HCT116 (cell line): ENCODE measurements at regions not wholly inside any gene's neighbourhood (a gene's known extent, or its start where the extent isn't known, plus 50 kb on each side); places are given as distances from the start of the nearest gene placed in this dataset.

ENCODE experiments used
- ATAC-seq: fragments of 200-7000 bp; cut with Tn5 transposase; 2 replicates; pipeline ENCODE4 v1.9.1; 2020; ENCODE audit warnings: mild to moderate bottlenecking, moderate library complexity
- BruUV-seq: library from RNA; stranded (reverse); fragments of 400-500 nt; replicated peaks from 2 replicates; lab custom pipeline; 2021; lab: Mats Ljungman, UMichigan
- CTCF ChIA-PET: fragments of 300-600 bp; sonication (Branson Sonifier 250); formaldehyde crosslinking; loops from one replicate; lab custom pipeline; 2021; ENCODE audit warnings: antibody characterized with exemption; lab: Charles Lee
- POLR2A ChIA-PET: fragments of 300-600, 350-600 bp; sonication (Branson Sonifier 250); formaldehyde crosslinking; loops from one replicate; lab custom pipeline; 2021; ENCODE audit warnings: antibody characterized with exemption; lab: Charles Lee
- RAD21 ChIA-PET, 2 experiments: fragments of 300-600 bp; sonication (Branson Sonifier 250); formaldehyde crosslinking; loops; one replicate each; lab custom pipeline; 2023; ENCODE audit warnings: low total read pairs in 2 of 2; ENCODE audit not compliant: uncharacterized antibody in 2 of 2, unreplicated experiment in 2 of 2, low non-redundant PET in 1 of 2; lab: Charles Lee
- DNase-seq: peaks from one replicate; pipeline ENCODE4 v3.0.0-alpha.2; 2010; ENCODE audit warnings: low read depth, low spot score
- H2AFZ ChIP-seq: fragments of 200-600 bp; shearing (Covaris generic), sonication (generic); 2 replicates; pipeline ENCODE4 v1.6.1; 2017; ENCODE audit warnings: low read depth, mixed run types, mixed read lengths, antibody characterized with exemption, low read length; ENCODE audit not compliant: poor library complexity, severe bottlenecking
- H3K27ac ChIP-seq: 2 replicates; pipeline ENCODE4 v1.5.1; 2012; ENCODE audit warnings: low read depth, low read length
- H3K27me3 ChIP-seq: fragments of 200-600 bp; sonication (generic); 2 replicates; pipeline ENCODE4 v1.6.1; 2016; ENCODE audit warnings: mixed run types, low read length, mixed read lengths; ENCODE audit not compliant: insufficient read depth
- H3K36me3 ChIP-seq, 2 experiments: fragments of 200-500 bp in 1 of 2; fragments of 200-600 bp in 1 of 2; sonication (Bioruptor generic) in 1 of 2; sonication (generic) in 1 of 2; 2 replicates each; pipeline versions ENCODE4 v1.5.1 to v1.6.1; 2014 to 2016; ENCODE audit warnings: low read length in 2 of 2, inconsistent platforms in 1 of 2, mixed read lengths in 1 of 2, mixed run types in 1 of 2; ENCODE audit not compliant: insufficient read depth in 2 of 2, control insufficient read depth in 1 of 2
- H3K4me1 ChIP-seq, 2 experiments: fragments of 200-600 bp in 1 of 2; sonication (generic) in 1 of 2; 2 replicates each; pipeline versions ENCODE4 v1.5.1 to v1.6.1; 2012 to 2017; ENCODE audit warnings: low read length in 2 of 2, inconsistent platforms in 1 of 2, mild to moderate bottlenecking in 1 of 2, mixed read lengths in 1 of 2, mixed run types in 1 of 2, moderate library complexity in 1 of 2; ENCODE audit not compliant: insufficient read depth in 2 of 2, control insufficient read depth in 1 of 2
- H3K4me2 ChIP-seq: fragments of 200-600 bp; sonication (generic); 2 replicates; pipeline ENCODE4 v1.6.1; 2017; ENCODE audit warnings: mixed run types, low read length, mixed read lengths
- H3K4me3 ChIP-seq, 2 experiments: fragments of 200-600 bp in 1 of 2; sonication (generic) in 1 of 2; replicated peaks in 1 of 2; 2 replicates each; pipeline ENCODE4 v1.5.1; 2011 to 2016; ENCODE audit warnings: low read length in 2 of 2, control low read depth in 1 of 2, low read depth in 1 of 2, mild to moderate bottlenecking in 1 of 2, mixed read lengths in 1 of 2, mixed run types in 1 of 2
- H3K79me2 ChIP-seq: fragments of 200-600 bp; sonication (generic); 2 replicates; pipeline ENCODE4 v1.6.1; 2017; ENCODE audit warnings: mild to moderate bottlenecking, mixed run types, low read length, moderate library complexity, mixed read lengths; ENCODE audit not compliant: insufficient read depth
- H3K9ac ChIP-seq: fragments of 200-600 bp; sonication (generic); 2 replicates; pipeline ENCODE4 v1.6.1; 2016; ENCODE audit warnings: low read length, mixed read lengths
- H3K9me2 ChIP-seq: fragments of 200-600 bp; sonication (generic), shearing (Covaris generic); 2 replicates; pipeline ENCODE4 v1.6.1; 2017; ENCODE audit warnings: mixed run types, mild to moderate bottlenecking, moderate library complexity; ENCODE audit not compliant: insufficient read depth
- H3K9me3 ChIP-seq, 2 experiments: fragments of 200-500 bp in 1 of 2; fragments of 200-600 bp in 1 of 2; sonication (Bioruptor generic) in 1 of 2; sonication (generic) in 1 of 2; 2 replicates each; pipeline ENCODE4 v1.6.1; 2014 to 2017; ENCODE audit warnings: low read length in 2 of 2, mixed read lengths in 2 of 2, inconsistent platforms in 1 of 2, low read depth in 1 of 2, mild to moderate bottlenecking in 1 of 2, mixed run types in 1 of 2, moderate library complexity in 1 of 2; ENCODE audit not compliant: control insufficient read depth in 1 of 2, insufficient read depth in 1 of 2
- H4K20me1 ChIP-seq: fragments of 200-600 bp; sonication (generic), shearing (Covaris generic); 2 replicates; pipeline ENCODE4 v1.6.1; 2017; ENCODE audit warnings: mixed run types, mild to moderate bottlenecking, moderate library complexity; ENCODE audit not compliant: insufficient read depth
- FOSL1 ChIP-seq: IDR thresholded peaks from 2 replicates; pipeline ENCODE4 v1.6.1; 2012; ENCODE audit warnings: low read depth
- POLR2AphosphoS5 ChIP-seq: IDR thresholded peaks from 2 replicates; pipeline ENCODE4 v1.6.1; 2011; ENCODE audit warnings: mild to moderate bottlenecking, low read depth, low read length, moderate library complexity
- RAD21 ChIP-seq: IDR thresholded peaks from 2 replicates; pipeline ENCODE4 v1.6.1; 2012; ENCODE audit warnings: low read depth, mild to moderate bottlenecking
- SIN3A ChIP-seq: IDR thresholded peaks from 2 replicates; pipeline ENCODE4 v1.6.1; 2012; ENCODE audit warnings: low read depth
- YY1 ChIP-seq: IDR thresholded peaks from 2 replicates; pipeline ENCODE4 v1.6.1; 2011; ENCODE audit warnings: low read length, low read depth, moderate library complexity, mild to moderate bottlenecking; ENCODE audit not compliant: insufficient replicate concordance; ENCODE audit errors: extremely low read depth
- intact Hi-C: fragments of 100-400 bp; cut with micrococcal nuclease; formaldehyde crosslinking; loops from 2 replicates; pipeline ENCODE4 v1.10.0; 2022
- TF ChIP-seq, protein P1 (sequence below), 3 experiments: fragments of 200-600 bp in 1 of 3; sonication (generic) in 1 of 3; IDR thresholded peaks in 2 of 3; conservative IDR thresholded peaks in 1 of 3; 2 replicates each; pipeline ENCODE4 v1.5.1; 2012 to 2017; ENCODE audit warnings: low read depth in 2 of 3, low read length in 2 of 3, antibody characterized with exemption in 1 of 3, borderline replicate concordance in 1 of 3, control low read depth in 1 of 3, mild to moderate bottlenecking in 1 of 3, mixed read lengths in 1 of 3, mixed run types in 1 of 3, moderate library complexity in 1 of 3; ENCODE audit not compliant: insufficient read depth in 1 of 3
- TF ChIP-seq, protein P2 (sequence below): IDR thresholded peaks from 2 replicates; pipeline ENCODE4 v1.6.1; 2012

DNA sequence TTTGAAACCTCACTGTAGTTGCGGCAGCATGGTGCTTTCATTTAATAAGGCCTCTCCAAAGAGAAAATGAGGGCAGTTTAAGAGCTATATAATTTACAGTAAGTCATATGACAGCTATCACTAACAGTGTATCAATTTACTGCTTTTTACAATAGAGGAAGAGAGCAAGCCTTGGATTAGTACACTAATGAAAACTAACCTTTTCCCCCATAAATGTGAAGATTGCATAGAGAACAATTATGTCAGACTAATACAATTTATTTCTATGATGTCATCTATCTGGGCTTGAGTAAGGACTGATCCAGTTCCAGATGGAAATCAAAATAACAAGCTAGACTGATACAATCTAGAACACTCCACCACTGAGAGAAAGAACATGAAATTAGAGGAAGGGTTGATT, 78.1 kb upstream of the FAM83B start (continued):
- no peak for TF ChIP-seq POLR2AphosphoS5

DNA sequence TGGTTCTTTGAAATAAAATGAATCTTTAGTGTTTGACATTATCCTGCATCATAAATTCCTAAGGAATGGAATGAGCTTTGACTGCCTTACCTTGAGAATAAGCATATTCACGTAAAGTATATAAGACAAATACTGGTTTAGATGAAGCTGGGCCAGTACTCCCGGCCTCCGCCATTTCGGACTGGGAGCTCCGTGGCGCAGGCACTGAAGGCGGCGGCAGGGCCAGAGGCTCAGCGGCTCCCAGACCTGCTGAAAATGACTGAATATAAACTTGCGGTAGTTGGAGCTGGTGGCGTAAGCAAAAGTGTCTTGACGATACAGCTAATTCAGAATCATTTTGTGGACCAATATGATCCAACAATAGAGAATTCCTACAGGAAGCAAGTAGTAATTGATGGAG, 76.2 kb upstream of the FAM83B start:
- Histone ChIP-seq H3K4me2 (no peak overlapping the region), H3K27me3 (no peaks in the 10 kb centered on the region), H3K27ac (no peak overlapping the region), H4K20me1 (no peaks in the 10 kb centered on the region), H3K36me3 (no peaks in the 10 kb centered on the region), H3K9me2 (no peaks in the 10 kb centered on the region; the same call in 1 of the 2 replicates), H3K4me3 (no peak overlapping the region), H3K4me1 (no peaks in the 10 kb centered on the region), H2AFZ (no peak overlapping the region), H3K79me2 (no peaks in the 10 kb centered on the region), H3K9ac (no peak overlapping the region), H3K9me3 (no peaks in the 10 kb centered on the region)
- intact Hi-C loops: no loop called here
- TF ChIP-seq, protein P1, sequence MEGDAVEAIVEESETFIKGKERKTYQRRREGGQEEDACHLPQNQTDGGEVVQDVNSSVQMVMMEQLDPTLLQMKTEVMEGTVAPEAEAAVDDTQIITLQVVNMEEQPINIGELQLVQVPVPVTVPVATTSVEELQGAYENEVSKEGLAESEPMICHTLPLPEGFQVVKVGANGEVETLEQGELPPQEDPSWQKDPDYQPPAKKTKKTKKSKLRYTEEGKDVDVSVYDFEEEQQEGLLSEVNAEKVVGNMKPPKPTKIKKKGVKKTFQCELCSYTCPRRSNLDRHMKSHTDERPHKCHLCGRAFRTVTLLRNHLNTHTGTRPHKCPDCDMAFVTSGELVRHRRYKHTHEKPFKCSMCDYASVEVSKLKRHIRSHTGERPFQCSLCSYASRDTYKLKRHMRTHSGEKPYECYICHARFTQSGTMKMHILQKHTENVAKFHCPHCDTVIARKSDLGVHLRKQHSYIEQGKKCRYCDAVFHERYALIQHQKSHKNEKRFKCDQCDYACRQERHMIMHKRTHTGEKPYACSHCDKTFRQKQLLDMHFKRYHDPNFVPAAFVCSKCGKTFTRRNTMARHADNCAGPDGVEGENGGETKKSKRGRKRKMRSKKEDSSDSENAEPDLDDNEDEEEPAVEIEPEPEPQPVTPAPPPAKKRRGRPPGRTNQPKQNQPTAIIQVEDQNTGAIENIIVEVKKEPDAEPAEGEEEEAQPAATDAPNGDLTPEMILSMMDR (IDR thresholded peaks at IDR 0.05 in 2 of 3, conservative IDR thresholded peaks at IDR 0.05 in 1 of 3; ENCODE audit: borderline replicate concordance in 1 of 3, insufficient read depth in 1 of 3, low read depth in 2 of 3, low read length in 2 of 3): no peak
- no peak for TF ChIP-seq SIN3A
- TF ChIP-seq, protein P2, sequence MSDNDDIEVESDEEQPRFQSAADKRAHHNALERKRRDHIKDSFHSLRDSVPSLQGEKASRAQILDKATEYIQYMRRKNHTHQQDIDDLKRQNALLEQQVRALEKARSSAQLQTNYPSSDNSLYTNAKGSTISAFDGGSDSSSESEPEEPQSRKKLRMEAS: no peak
- TF ChIP-seq POLR2AphosphoS5: no peak
- TF ChIP-seq FOSL1: no peak
- no peak for TF ChIP-seq RAD21
- no peak for TF ChIP-seq YY1
- RAD21 ChIA-PET: no interaction called here
- no peak for DNase-seq
- POLR2A ChIA-PET: no interaction called here
- CTCF ChIA-PET: no interaction called here
- ATAC-seq: no peak
- no TSS peak for BruUV-seq
